ENCODE measurements at regions not wholly inside any gene's neighbourhood (a gene's known extent, or its start where the extent isn't known, plus 50 kb on each side); places are given as distances from the start of the nearest gene placed in this dataset.

- ATAC-seq (ENCODE audit: low FRiP score in 2 of 2) (no peak), DNase-seq (peak in 1 of 2 donors; percentile 18)
- Histone ChIP-seq H3K36me3 (no peaks in the 10 kb centered on the region), H3K4me3 (no peak overlapping the region), H3K9me3 (no peaks in the 10 kb centered on the region), H3K4me1 (no peaks in the 10 kb centered on the region), H3K27me3 (no peaks in the 10 kb centered on the region), H3K27ac (no peak overlapping the region)
- WGBS, 2 donors, result 76 to 90% methylated on average over 3 to 10 of the region's 10 CpGs
- TF ChIP-seq CTCF (IDR thresholded peaks at IDR 0.05) (no peak), POLR2A (IDR thresholded peaks at IDR 0.05) (no peak), EP300 (IDR thresholded peaks at IDR 0.05) (no peak), POLR2AphosphoS5 (IDR thresholded peaks at IDR 0.05) (no peak)
These were observed 86.5 kb upstream of the FSTL4 start for GRCh38 chr5:133698646-133699526.

DNA sequence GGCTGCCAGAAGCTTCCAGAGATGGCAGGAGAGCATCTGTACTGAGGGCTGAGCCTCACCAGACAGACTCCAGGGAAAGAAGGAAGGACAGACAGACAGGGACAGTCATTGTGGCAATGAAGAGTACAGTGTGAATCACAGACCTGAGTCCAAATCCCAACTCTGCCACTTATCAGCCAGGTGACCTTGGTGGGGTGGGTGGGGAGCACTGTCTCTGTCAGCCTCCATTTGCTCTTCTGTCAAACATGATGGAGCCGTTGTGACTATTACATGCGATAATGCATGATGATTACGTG, 85.9 kb upstream of the FSTL4 start:
- TF ChIP-seq POLR2A (IDR thresholded peaks at IDR 0.05) (no peak), EP300 (IDR thresholded peaks at IDR 0.05) (no peak), POLR2AphosphoS5 (IDR thresholded peaks at IDR 0.05) (no peak), CTCF (IDR thresholded peaks at IDR 0.05) (no peak)
- Histone ChIP-seq H3K27me3 (no peaks in the 10 kb centered on the region), H3K27ac (no peak overlapping the region), H3K36me3 (no peaks in the 10 kb centered on the region), H3K4me1 (no peaks in the 10 kb centered on the region), H3K4me3 (no peak overlapping the region), H3K9me3 (no peaks in the 10 kb centered on the region)
- peak in 1 of 2 donors; percentile 4 for DNase-seq
- 91 to 96% methylated on average over 3 of the region's 3 CpGs for WGBS, 2 donors
- no peak for ATAC-seq (ENCODE audit: low FRiP score in 2 of 2)

DNA sequence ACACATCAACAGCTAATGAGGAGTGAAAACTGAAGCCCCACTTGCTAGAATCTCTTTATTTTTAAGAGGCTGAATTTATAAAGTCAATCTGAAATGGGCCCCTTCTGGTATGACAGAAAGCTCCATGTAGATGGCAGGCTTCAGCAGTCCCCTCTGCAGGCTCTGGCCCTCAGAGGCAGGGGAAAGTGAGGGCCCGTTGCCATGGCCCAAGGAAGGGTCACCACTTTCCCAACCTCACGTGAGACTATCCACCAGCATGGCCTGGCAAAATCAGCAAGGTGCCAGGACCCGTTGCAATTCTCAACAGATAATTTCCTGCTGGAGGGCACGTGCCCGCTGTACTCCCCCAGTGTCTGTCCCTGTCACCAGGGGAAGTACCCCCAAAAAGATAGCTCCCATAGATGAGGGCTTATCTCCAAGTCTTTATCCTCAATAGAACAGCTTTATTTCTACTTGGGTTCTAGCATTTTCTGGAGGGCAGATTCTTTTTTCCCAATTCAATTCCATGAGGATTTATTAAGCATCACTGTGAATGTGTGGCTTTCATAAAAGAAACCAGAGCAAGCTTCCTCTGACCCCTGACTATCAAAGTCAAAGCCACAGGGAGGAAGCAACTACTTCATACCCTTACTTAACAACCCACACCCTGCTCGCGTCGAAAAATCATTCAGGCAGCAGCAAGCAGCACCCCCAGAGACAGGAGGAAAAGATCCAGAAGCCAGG, 85.4 kb upstream of the FSTL4 start:
- TF ChIP-seq EP300 (IDR thresholded peaks at IDR 0.05) (no peak), POLR2A (IDR thresholded peaks at IDR 0.05) (no peak)
- DNase-seq (peak in 1 of 2 donors; percentile 5), ATAC-seq (ENCODE audit: low FRiP score in 2 of 2) (no peak)
- Histone ChIP-seq H3K27ac (no peak overlapping the region), H3K4me3 (no peak overlapping the region), H3K9me3 (no peaks in the 10 kb centered on the region), H3K4me1 (no peaks in the 10 kb centered on the region), H3K36me3 (no peaks in the 10 kb centered on the region), H3K27me3 (no peaks in the 10 kb centered on the region)
- 74 to 78% methylated on average over 4 to 8 of the region's 8 CpGs for WGBS, 2 donors

GRCh38 chr5:133696782-133697507, 84.6 kb upstream of the FSTL4 start:
- Histone ChIP-seq H3K4me1 (no peaks in the 10 kb centered on the region), H3K27me3 (no peaks in the 10 kb centered on the region), H3K9me3 (no peaks in the 10 kb centered on the region), H3K27ac (no peak overlapping the region), H3K36me3 (no peaks in the 10 kb centered on the region), H3K4me3 (no peak overlapping the region)
- no peak for TF ChIP-seq EP300 (IDR thresholded peaks at IDR 0.05)
- 92 to 96% methylated on average over 9 to 10 of the region's 10 CpGs for WGBS, 2 donors
- ATAC-seq (ENCODE audit: low FRiP score in 2 of 2) (no peak), DNase-seq (peak in 1 of 2 donors; percentile 15)

- TF ChIP-seq POLR2A (IDR thresholded peaks at IDR 0.05), result no peak
- no peak for TF ChIP-seq EP300 (IDR thresholded peaks at IDR 0.05)
- TF ChIP-seq POLR2AphosphoS5 (IDR thresholded peaks at IDR 0.05), result no peak
- TF ChIP-seq CTCF (IDR thresholded peaks at IDR 0.05), result no peak
- Histone ChIP-seq H3K4me3 (no peak overlapping the region), H3K27me3 (no peaks in the 10 kb centered on the region), H3K36me3 (no peaks in the 10 kb centered on the region), H3K4me1 (no peaks in the 10 kb centered on the region), H3K27ac (no peak overlapping the region), H3K9me3 (no peaks in the 10 kb centered on the region)
- ATAC-seq (ENCODE audit: low FRiP score in 2 of 2) (no peak), DNase-seq (peak in 1 of 2 donors; percentile 16)
- WGBS, 2 donors, result 93% methylated on average over 10 of the region's 10 CpGs
These were observed 83.8 kb upstream of the FSTL4 start for GRCh38 chr5:133696006-133696584.
